ENCODE measurements at regions not wholly inside any gene's neighbourhood (a gene's known extent, or its start where the extent isn't known, plus 50 kb on each side); places are given as distances from the start of the nearest gene placed in this dataset.

DNA sequence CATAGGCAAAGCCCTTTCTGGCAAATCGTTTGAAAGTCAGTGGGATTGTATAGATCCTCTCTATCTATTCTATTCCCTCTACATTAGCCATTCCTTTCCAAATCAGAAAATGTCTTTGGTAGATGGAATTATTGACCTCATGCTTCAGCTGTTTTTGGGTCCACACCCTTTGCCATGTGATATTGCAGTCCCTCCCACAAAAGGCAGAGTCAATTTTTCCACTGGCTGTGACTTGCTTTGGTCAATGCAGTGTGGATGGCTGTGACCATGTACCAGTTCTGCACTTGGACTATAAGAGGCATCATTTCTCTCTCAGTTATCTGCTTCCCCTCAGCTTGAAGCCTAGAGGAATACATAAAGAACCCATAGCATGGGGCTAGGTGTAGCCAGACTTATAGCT lies 332.9 kb downstream of the PTEN start:
- Histone ChIP-seq H3K9me3 (ENCODE audit: control insufficient read depth, insufficient read depth, low read length) (no peaks in the 10 kb centered on the region), H3K27ac (ENCODE audit: low read length) (no peak overlapping the region), H3K4me3 (ENCODE audit: low read length) (no peak overlapping the region), H3K27me3 (ENCODE audit: control insufficient read depth, insufficient read depth, low read length) (no peaks in the 10 kb centered on the region), H3K4me1 (ENCODE audit: control insufficient read depth, insufficient read depth, low read length) (peaks cover 16% of the 10 kb centered on the region), H3K36me3 (ENCODE audit: control insufficient read depth, insufficient read depth, low read length) (no peaks in the 10 kb centered on the region)
- no peak for ATAC-seq
- Mint-ChIP-seq H3K27me3 (ENCODE audit: low read depth in 2 of 2) (no peaks in the 10 kb centered on the region), H3K4me1 (peaks cover 14 to 34% of the 10 kb centered on the region in 2 donors), H3K4me3 (no peak overlapping the region), H3K9me3 (no peaks in the 10 kb centered on the region), H3K36me3 (no peaks in the 10 kb centered on the region), H3K27ac (no peak overlapping the region)
- no CpG with 5 or more reads among the region's 1 CpG for WGBS (ENCODE audit: insufficient coverage)
- DNase-seq: no peak
- intact Hi-C loops (cut with micrococcal nuclease): no loop called here
- TF ChIP-seq, protein P1, sequence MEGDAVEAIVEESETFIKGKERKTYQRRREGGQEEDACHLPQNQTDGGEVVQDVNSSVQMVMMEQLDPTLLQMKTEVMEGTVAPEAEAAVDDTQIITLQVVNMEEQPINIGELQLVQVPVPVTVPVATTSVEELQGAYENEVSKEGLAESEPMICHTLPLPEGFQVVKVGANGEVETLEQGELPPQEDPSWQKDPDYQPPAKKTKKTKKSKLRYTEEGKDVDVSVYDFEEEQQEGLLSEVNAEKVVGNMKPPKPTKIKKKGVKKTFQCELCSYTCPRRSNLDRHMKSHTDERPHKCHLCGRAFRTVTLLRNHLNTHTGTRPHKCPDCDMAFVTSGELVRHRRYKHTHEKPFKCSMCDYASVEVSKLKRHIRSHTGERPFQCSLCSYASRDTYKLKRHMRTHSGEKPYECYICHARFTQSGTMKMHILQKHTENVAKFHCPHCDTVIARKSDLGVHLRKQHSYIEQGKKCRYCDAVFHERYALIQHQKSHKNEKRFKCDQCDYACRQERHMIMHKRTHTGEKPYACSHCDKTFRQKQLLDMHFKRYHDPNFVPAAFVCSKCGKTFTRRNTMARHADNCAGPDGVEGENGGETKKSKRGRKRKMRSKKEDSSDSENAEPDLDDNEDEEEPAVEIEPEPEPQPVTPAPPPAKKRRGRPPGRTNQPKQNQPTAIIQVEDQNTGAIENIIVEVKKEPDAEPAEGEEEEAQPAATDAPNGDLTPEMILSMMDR (IDR thresholded peaks at IDR 0.05): no peak

DNA sequence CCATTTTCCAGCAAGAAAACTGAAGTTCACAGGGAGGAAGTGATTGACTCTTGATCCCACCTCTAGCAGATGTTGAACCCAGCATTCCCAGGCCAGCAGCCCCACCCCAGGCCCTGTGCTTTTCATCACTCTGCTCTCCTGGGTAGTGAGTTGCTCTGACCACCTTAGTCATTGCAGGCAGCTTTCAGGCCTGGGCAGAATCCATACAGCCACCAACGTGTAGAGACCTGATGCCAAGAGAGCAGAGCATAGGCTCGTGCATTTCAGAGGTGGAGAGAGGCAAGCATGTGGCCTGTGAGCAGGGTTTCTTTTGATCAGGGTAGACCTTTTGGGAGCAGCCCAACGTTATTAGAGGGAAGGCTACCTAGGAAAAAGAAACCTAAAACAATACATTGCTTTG lies 334.6 kb downstream of the PTEN start:
- H3K4me3 ChIP-seq (ENCODE audit: low read length): no peak overlapping the region
- H3K27ac Mint-ChIP-seq: no peak overlapping the region
- DNase-seq: no peak
- H3K27ac ChIP-seq (ENCODE audit: low read length): no peak overlapping the region
- H3K9me3 ChIP-seq (ENCODE audit: control insufficient read depth, insufficient read depth, low read length): no peaks in the 10 kb centered on the region
- TF ChIP-seq, protein P1 (IDR thresholded peaks at IDR 0.05): no peak
- WGBS (ENCODE audit: insufficient coverage): 95% methylated on average over 3 of the region's 3 CpGs
- no peaks in the 10 kb centered on the region for H3K27me3 ChIP-seq (ENCODE audit: control insufficient read depth, insufficient read depth, low read length)
- H3K36me3 Mint-ChIP-seq: no peaks in the 10 kb centered on the region
- peaks cover 14 to 30% of the 10 kb centered on the region in 2 donors for H3K4me1 Mint-ChIP-seq
- H3K4me1 ChIP-seq (ENCODE audit: control insufficient read depth, insufficient read depth, low read length): peaks cover 13% of the 10 kb centered on the region
- no peaks in the 10 kb centered on the region for H3K27me3 Mint-ChIP-seq (ENCODE audit: low read depth in 2 of 2)
- no peak for ATAC-seq
- H3K4me3 Mint-ChIP-seq: no peak overlapping the region
- no peaks in the 10 kb centered on the region for H3K36me3 ChIP-seq (ENCODE audit: control insufficient read depth, insufficient read depth, low read length)
- intact Hi-C loops (cut with micrococcal nuclease): no loop called here
- no peaks in the 10 kb centered on the region for H3K9me3 Mint-ChIP-seq

DNA sequence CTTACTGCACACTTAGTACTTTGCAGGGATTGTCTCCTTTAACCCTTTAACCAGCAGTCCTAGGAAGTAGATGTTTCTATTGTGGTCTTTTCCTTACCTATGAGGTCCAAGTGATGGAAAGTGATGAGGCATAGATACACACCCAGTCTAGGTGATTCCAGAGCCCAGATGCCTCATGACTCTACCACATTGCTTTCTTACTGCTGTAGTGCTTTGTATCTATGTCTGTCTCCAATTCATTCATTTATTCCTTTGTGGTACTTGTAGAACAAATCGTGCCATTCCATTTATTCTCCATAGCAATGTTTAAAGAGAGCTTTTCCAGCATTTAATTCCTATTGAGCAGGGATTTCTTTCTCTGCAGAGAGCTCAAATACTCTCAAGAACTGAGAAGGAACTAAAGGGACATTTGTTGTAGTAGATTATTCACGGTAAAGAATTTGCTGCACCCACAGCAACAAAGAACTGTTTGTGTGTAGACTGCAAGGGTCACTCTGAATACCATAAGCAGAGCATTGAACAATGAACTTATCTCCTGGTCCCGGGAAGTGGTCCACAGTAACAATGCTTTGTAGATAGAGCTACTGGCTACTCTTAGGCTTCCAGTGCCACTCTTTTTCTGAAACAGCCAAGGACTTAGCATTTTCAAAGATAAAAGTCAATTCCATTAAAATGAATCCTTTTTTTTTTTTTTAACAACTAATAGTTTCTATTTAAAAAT lies 337.0 kb downstream of the PTEN start:
- no peak for ATAC-seq
- DNase-seq: no peak
- Histone ChIP-seq H3K36me3 (ENCODE audit: control insufficient read depth, insufficient read depth, low read length) (no peaks in the 10 kb centered on the region), H3K9me3 (ENCODE audit: control insufficient read depth, insufficient read depth, low read length) (no peaks in the 10 kb centered on the region), H3K27me3 (ENCODE audit: control insufficient read depth, insufficient read depth, low read length) (no peaks in the 10 kb centered on the region), H3K27ac (ENCODE audit: low read length) (no peak overlapping the region), H3K4me1 (ENCODE audit: control insufficient read depth, insufficient read depth, low read length) (peaks cover under 1% of the 10 kb centered on the region), H3K4me3 (ENCODE audit: low read length) (no peak overlapping the region)
- Mint-ChIP-seq H3K27ac (no peak overlapping the region), H3K36me3 (no peaks in the 10 kb centered on the region), H3K4me1 (peaks cover 0 to 6% of the 10 kb centered on the region in 2 donors), H3K9me3 (no peaks in the 10 kb centered on the region), H3K27me3 (ENCODE audit: low read depth in 2 of 2) (no peaks in the 10 kb centered on the region), H3K4me3 (no peak overlapping the region)
- TF ChIP-seq, protein P1 (IDR thresholded peaks at IDR 0.05): no peak
- 91% methylated on average over 3 of the region's 3 CpGs for WGBS (ENCODE audit: insufficient coverage)
- intact Hi-C loops (cut with micrococcal nuclease): no loop called here

All from natural killer cell (primary cell).